CD4-positive, CD25-positive, alpha-beta regulatory T cell (primary cell): ENCODE measurements at regions not wholly inside any gene's neighbourhood (a gene's known extent, or its start where the extent isn't known, plus 50 kb on each side); places are given as distances from the start of the nearest gene placed in this dataset.
"Not testable (repeated sequence)": the region's sequence is repeated elsewhere in the genome, so short reads cannot be mapped to it uniquely, and the experiment has no call there.

Source experiments
- ATAC-seq, 2 donors: fragments of 150-1000 bp; cut with Tn5 transposase; one replicate each; pipeline ENCODE4 v1.10.0; 2021; ENCODE audit warnings: low read depth in 2 of 2, moderate number of reproducible peaks in 2 of 2, moderate library complexity in 1 of 2
- DNase-seq, 3 donors: peaks; one replicate each; pipeline versions ENCODE4 v3.0.0 to v3.0.0-alpha.2; 2012 to 2022; ENCODE audit warnings: mixed read lengths in 1 of 3
- H3K27ac ChIP-seq: one replicate; pipeline ENCODE4 v1.7.0; 2013; ENCODE audit warnings: mild to moderate bottlenecking, low read length; ENCODE audit not compliant: insufficient read depth, poor library complexity, severe bottlenecking
- H3K27me3 ChIP-seq: one replicate; pipeline ENCODE4 v1.7.0; 2013; ENCODE audit warnings: low read length; ENCODE audit not compliant: control insufficient read depth, insufficient read depth
- H3K36me3 ChIP-seq: one replicate; pipeline ENCODE4 v1.7.0; 2013; ENCODE audit warnings: mild to moderate bottlenecking, low read length, moderate library complexity; ENCODE audit not compliant: control insufficient read depth, insufficient read depth
- H3K4me1 ChIP-seq: 2 replicates; pipeline ENCODE4 v1.7.0; 2013; ENCODE audit warnings: mild to moderate bottlenecking, low read length; ENCODE audit not compliant: insufficient read depth, control insufficient read depth, poor library complexity, severe bottlenecking
- H3K4me3 ChIP-seq: one replicate; pipeline ENCODE4 v1.7.0; 2013; ENCODE audit warnings: low read depth, mild to moderate bottlenecking, low read length, moderate library complexity
- H3K9me3 ChIP-seq, 2 experiments: 1 replicate in 1 of 2; 2 replicates in 1 of 2; pipeline ENCODE4 v1.7.0; 2013; ENCODE audit warnings: low read length in 2 of 2, mild to moderate bottlenecking in 1 of 2, moderate library complexity in 1 of 2; ENCODE audit not compliant: control insufficient read depth in 2 of 2
- H3K27ac Mint-ChIP-seq, 3 donors: one replicate each; pipeline ENCODE4 v1.8.0; 2020 to 2022; ENCODE audit warnings: mild to moderate bottlenecking in 3 of 3, mixed read lengths in 3 of 3, moderate library complexity in 2 of 3
- H3K27me3 Mint-ChIP-seq: one replicate; pipeline ENCODE4 v1.8.0; 2022; ENCODE audit warnings: mild to moderate bottlenecking, mixed read lengths
- H3K36me3 Mint-ChIP-seq: one replicate; pipeline ENCODE4 v1.8.0; 2020; ENCODE audit warnings: mixed read lengths
- H3K4me1 Mint-ChIP-seq, 4 donors: one replicate each; pipeline ENCODE4 v1.8.0; 2020 to 2022; ENCODE audit warnings: mixed read lengths in 4 of 4, mild to moderate bottlenecking in 1 of 4
- H3K4me3 Mint-ChIP-seq, 4 donors: one replicate each; pipeline ENCODE4 v1.8.0; 2020 to 2022; ENCODE audit warnings: mild to moderate bottlenecking in 4 of 4, mixed read lengths in 4 of 4, moderate library complexity in 3 of 4
- H3K9me3 Mint-ChIP-seq, 7 donors: one replicate each; pipeline ENCODE4 v1.8.0; 2020 to 2022; ENCODE audit warnings: mixed read lengths in 7 of 7, mild to moderate bottlenecking in 3 of 7, moderate library complexity in 2 of 7

DNA sequence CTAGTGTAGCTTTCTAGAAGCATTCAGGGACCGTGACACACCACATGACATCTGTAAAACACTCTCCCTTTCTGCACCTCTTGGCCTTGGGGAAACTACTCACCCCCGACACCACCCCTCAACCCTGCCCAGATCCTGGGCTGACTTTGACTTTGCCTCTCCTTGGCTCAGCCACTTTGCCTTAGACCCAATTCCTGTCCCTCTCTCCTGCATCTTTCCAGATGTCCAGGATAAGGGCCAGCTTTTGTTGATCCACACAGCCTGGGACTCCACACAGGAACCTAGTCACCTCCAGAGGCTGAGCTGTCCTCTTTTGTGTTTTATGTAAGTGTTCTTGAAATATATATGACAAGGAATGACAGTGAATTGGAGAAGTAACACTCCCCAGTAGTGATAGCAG, 153.7 kb upstream of the PLXNC1 start:
- Mint-ChIP-seq H3K27ac (peak overlapping the region in 1 of 3 donors; percentile 73), H3K9me3 (peaks cover 0 to 7% (median 2%) of the 10 kb centered on the region in 7 donors)
- no peak for ATAC-seq

DNA sequence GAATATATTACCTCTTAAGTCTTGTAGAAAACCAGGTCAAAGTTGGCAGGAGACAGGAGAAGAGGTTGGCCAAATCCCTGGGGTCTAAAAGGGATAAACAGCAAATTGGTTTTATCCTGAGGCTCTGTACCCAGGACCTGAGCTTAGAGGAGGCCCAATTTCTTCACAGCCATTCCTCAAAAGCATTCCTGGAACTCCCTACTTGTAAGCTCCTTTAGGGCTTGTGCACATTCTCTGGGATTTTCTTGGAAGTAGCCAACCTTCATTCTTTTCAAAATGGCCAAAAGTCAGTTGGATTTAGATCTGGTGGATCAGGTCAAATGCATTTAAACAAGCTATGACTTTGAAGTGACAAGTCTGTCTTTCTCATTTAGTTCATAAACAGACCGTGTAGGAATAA, 152.1 kb upstream of the PLXNC1 start:
- DNase-seq: no peak
- Mint-ChIP-seq H3K9me3 (peaks cover 0 to 7% (median 2%) of the 10 kb centered on the region in 7 donors), H3K27ac (no peak overlapping the region), H3K27me3 (peaks cover 9% of the 10 kb centered on the region), H3K4me1 (no peaks in the 10 kb centered on the region), H3K4me3 (no peak overlapping the region), H3K36me3 (no peaks in the 10 kb centered on the region)
- H3K27me3 ChIP-seq: no peaks in the 10 kb centered on the region
- no peaks in the 10 kb centered on the region for H3K9me3 ChIP-seq
- no peaks in the 10 kb centered on the region for H3K36me3 ChIP-seq
- H3K4me3 ChIP-seq: no peak overlapping the region
- H3K27ac ChIP-seq: no peak overlapping the region
- ATAC-seq: no peak
- H3K4me1 ChIP-seq: no peaks in the 10 kb centered on the region

More for the DNA sequence above, 153.7 kb upstream of the PLXNC1 start:
- Histone ChIP-seq H3K4me1 (no peaks in the 10 kb centered on the region), H3K36me3 (no peaks in the 10 kb centered on the region), H3K4me3 (no peak overlapping the region), H3K9me3 (no peaks in the 10 kb centered on the region), H3K27me3 (no peaks in the 10 kb centered on the region), H3K27ac (no peak overlapping the region)
- H3K27me3 Mint-ChIP-seq: peaks cover 9% of the 10 kb centered on the region
- no peak overlapping the region for H3K4me3 Mint-ChIP-seq
- DNase-seq: no peak
- H3K36me3 Mint-ChIP-seq: no peaks in the 10 kb centered on the region
- no peaks in the 10 kb centered on the region for H3K4me1 Mint-ChIP-seq

DNA sequence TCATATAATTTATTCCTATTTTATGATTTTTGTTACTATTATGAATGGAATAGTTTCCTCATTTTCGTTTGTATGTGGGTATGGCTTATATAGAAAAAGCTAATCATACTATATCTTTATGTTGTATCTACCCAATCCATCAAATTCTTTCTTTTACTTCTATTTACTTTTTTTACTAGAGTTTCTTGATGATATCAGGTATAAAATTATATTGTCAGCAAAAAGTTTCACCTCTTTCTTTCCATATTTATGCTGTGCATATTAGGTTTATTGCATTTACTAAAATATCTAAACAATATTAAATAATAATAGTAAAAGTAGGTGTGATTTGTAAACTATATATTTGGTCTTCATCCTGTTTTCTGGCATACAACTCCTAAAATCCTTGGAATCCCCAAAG, 146.7 kb upstream of the PLXNC1 start:
- Histone ChIP-seq H3K4me1 (no peaks in the 10 kb centered on the region), H3K27me3 (no peaks in the 10 kb centered on the region), H3K27ac (no peak overlapping the region), H3K9me3 (no peaks in the 10 kb centered on the region), H3K4me3 (no peak overlapping the region), H3K36me3 (no peaks in the 10 kb centered on the region)
- peaks cover 0 to 47% (median 11%) of the 10 kb centered on the region in 7 donors for H3K9me3 Mint-ChIP-seq
- ATAC-seq: no peak
- H3K4me1 Mint-ChIP-seq: peaks cover 0 to 14% (median 7%) of the 10 kb centered on the region in 4 donors
- H3K27me3 Mint-ChIP-seq: peaks cover 21% of the 10 kb centered on the region
- H3K36me3 Mint-ChIP-seq: peaks cover 16% of the 10 kb centered on the region
- DNase-seq: no peak
- H3K4me3 Mint-ChIP-seq: no peak overlapping the region
- H3K27ac Mint-ChIP-seq: no peak overlapping the region

- not testable (repeated sequence) for H3K4me3 Mint-ChIP-seq, DNase-seq, H3K9me3 ChIP-seq, H3K27ac ChIP-seq, H3K4me1 ChIP-seq, H3K4me3 ChIP-seq, ATAC-seq, H3K36me3 ChIP-seq, H3K27me3 ChIP-seq
- H3K36me3 Mint-ChIP-seq: peaks cover 16% of the 10 kb centered on the region
- H3K27me3 Mint-ChIP-seq: peaks cover 21% of the 10 kb centered on the region
- H3K4me1 Mint-ChIP-seq: peaks cover 6 to 24% (median 15%) of the 10 kb centered on the region in 4 donors
- peak overlapping the region in 2 of 3 donors; percentile 26 to 38 for H3K27ac Mint-ChIP-seq
- H3K9me3 Mint-ChIP-seq: peaks cover 0 to 50% (median 11%) of the 10 kb centered on the region in 7 donors
These were observed 145.5 kb upstream of the PLXNC1 start for GRCh38 chr12:94002925-94003324.

DNA sequence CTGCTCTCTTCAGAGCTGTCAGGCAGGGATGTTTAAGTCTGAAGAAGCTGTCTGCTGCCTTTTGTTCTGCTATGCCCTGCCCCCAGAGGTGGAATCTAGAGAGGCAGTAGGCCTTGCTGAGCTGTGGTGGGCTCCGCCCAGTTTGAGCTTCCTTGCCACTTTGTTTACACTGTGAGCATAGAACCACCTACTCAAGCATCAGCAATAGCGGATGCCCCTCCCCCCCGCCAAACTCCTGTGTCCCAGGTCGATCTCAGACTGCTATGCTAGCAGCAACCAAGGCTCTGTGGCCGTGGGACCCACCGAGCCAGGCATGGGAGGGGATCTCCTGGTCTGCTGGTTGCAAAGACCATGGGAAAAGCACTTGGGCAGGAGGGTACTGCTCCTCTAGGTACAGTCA, 140.5 kb upstream of the PLXNC1 start:
- peaks cover 0 to 36% (median 9%) of the 10 kb centered on the region in 7 donors for H3K9me3 Mint-ChIP-seq
- peaks cover 14% of the 10 kb centered on the region for H3K36me3 Mint-ChIP-seq
- peaks cover 26% of the 10 kb centered on the region for H3K27me3 Mint-ChIP-seq
- H3K4me3 ChIP-seq, H3K27ac ChIP-seq, H3K36me3 ChIP-seq, H3K9me3 ChIP-seq, H3K27me3 ChIP-seq: not testable (repeated sequence)
- H3K4me3 Mint-ChIP-seq: peak overlapping the region in 3 of 4 donors; percentile 52 to 73 (median 53)
- H3K4me1 Mint-ChIP-seq: peaks cover 12 to 50% (median 30%) of the 10 kb centered on the region in 4 donors
- peak overlapping the region; percentile 80 to 94 (median 88) for H3K27ac Mint-ChIP-seq
- H3K4me1 ChIP-seq: peaks cover 12% of the 10 kb centered on the region
- peak; percentile 33 to 94 (median 80) for DNase-seq
- peak; percentile 83 to 95 for ATAC-seq

DNA sequence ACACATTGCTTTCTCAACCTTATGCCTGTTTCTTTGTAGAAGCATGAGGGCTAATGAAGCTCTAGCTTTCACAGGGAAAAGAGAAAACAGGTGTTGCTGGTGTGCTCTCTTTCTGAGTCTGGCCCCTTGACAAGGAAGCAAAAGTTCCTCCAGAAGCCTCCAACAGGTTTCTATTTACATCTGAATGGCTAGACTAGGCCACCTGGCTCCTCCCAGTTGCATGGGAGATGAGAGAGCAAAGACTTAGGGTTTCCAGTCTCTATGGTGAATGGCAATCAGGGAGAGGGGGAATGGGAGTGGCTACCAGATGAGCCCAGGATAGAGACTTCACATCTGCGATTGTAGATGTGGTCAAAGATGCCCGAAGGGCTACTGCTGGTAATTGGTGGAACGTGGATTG, 138.1 kb upstream of the PLXNC1 start:
- no peak for ATAC-seq
- H3K4me1 Mint-ChIP-seq: peaks cover 12 to 53% (median 32%) of the 10 kb centered on the region in 4 donors
- no peak for DNase-seq
- H3K4me3 ChIP-seq: no peak overlapping the region
- no peaks in the 10 kb centered on the region for H3K27me3 ChIP-seq
- no peak overlapping the region for H3K4me3 Mint-ChIP-seq
- H3K27ac Mint-ChIP-seq: peak overlapping the region in 1 of 3 donors; percentile 6
- no peaks in the 10 kb centered on the region for H3K36me3 ChIP-seq
- H3K9me3 ChIP-seq: peaks cover 0 to 2% of the 10 kb centered on the region in 2 experiments
- H3K4me1 ChIP-seq: peaks cover 12% of the 10 kb centered on the region
- H3K9me3 Mint-ChIP-seq: peaks cover 0 to 16% (median 7%) of the 10 kb centered on the region in 7 donors
- no peak overlapping the region for H3K27ac ChIP-seq
- H3K36me3 Mint-ChIP-seq: peaks cover 3% of the 10 kb centered on the region
- peaks cover 19% of the 10 kb centered on the region for H3K27me3 Mint-ChIP-seq

GRCh38 chr12:94012071-94012470, 136.3 kb upstream of the PLXNC1 start:
- Mint-ChIP-seq H3K9me3 (peaks cover 1 to 18% (median 10%) of the 10 kb centered on the region in 7 donors), H3K4me1 (peaks cover 17 to 48% (median 25%) of the 10 kb centered on the region in 4 donors), H3K27me3 (peaks cover 14% of the 10 kb centered on the region), H3K4me3 (no peak overlapping the region), H3K27ac (peak overlapping the region in 1 of 3 donors; percentile 71), H3K36me3 (peaks cover 10% of the 10 kb centered on the region)
- H3K9me3 ChIP-seq: peaks cover 12% of the 10 kb centered on the region in 2 experiments
- no peak overlapping the region for H3K27ac ChIP-seq
- no peak overlapping the region for H3K4me3 ChIP-seq
- no peaks in the 10 kb centered on the region for H3K27me3 ChIP-seq
- ATAC-seq: no peak
- H3K36me3 ChIP-seq: no peaks in the 10 kb centered on the region
- no peak for DNase-seq
- H3K4me1 ChIP-seq: peaks cover 12% of the 10 kb centered on the region

DNA sequence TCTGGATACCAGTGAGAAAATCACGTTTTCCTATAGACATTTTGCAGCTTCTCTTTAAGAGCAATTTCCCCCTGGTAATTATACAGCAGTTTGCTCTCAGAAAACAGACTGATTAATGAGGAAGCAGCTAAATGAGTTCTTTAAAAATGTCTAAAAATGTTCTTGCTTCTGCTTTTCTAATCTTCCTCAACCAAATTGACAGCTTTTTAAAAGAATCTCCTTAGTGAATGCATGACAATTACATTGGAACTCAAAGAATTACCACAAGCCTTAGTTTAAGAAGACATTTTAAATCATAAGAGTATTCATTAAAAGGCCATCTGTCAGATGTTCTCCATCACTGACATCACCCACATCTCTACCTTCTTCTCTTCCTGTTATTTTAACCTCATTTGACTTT, 135.8 kb upstream of the PLXNC1 start:
- Mint-ChIP-seq H3K27me3 (peaks cover 14% of the 10 kb centered on the region), H3K4me1 (peaks cover 14 to 43% (median 22%) of the 10 kb centered on the region in 4 donors), H3K9me3 (peaks cover 1 to 22% (median 10%) of the 10 kb centered on the region in 7 donors), H3K27ac (peak overlapping the region; percentile 27 to 77 (median 71)), H3K4me3 (no peak overlapping the region), H3K36me3 (peaks cover 10% of the 10 kb centered on the region)
- DNase-seq (peak in 1 of 3 donors; percentile 26), ATAC-seq (no peak)
- Histone ChIP-seq H3K27me3 (no peaks in the 10 kb centered on the region), H3K36me3 (no peaks in the 10 kb centered on the region), H3K4me1 (peaks cover 8% of the 10 kb centered on the region), H3K9me3 (peaks cover 15 to 18% of the 10 kb centered on the region in 2 experiments), H3K4me3 (peak overlapping the region; percentile 17), H3K27ac (no peak overlapping the region)
